ENCODE measurements at regions not wholly inside any gene's neighbourhood (a gene's known extent, or its start where the extent isn't known, plus 50 kb on each side); places are given as distances from the start of the nearest gene placed in this dataset.

DNA sequence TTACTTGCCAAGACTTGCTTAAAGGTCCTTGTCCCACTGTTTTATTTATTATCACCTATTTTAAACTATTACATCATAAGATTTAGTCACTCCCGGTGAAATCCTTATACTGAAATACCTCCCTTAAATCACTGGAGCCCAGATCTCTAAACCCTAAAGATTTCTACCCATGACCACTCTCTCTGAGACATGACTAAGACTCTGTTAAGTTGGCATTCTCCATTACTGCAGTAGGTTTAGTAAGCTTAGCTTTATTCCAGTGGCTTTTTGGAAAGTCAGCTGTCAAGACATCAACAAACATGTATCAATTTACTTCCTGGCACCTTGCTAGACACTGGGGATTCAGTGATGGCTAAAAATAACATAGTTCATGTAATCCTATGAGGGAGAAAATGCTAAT, 874.2 kb downstream of the KCNMA1 start:
- Histone ChIP-seq H4K20me1 (ENCODE audit: insufficient read depth, poor library complexity, severe bottlenecking) (no peaks in the 10 kb centered on the region), H3K4me1 (ENCODE audit: insufficient read depth) (no peaks in the 10 kb centered on the region), H3K27me3 (no peaks in the 10 kb centered on the region), H2AFZ (no peak overlapping the region), H3K9me2 (replicated peaks; ENCODE audit: insufficient read depth) (no peaks in the 10 kb centered on the region), H3K27ac (no peak overlapping the region), H3K4me2 (no peak overlapping the region), H3K79me2 (no peaks in the 10 kb centered on the region), H3K9me3 (ENCODE audit: low read depth) (no peaks in the 10 kb centered on the region), H3K4me3 (no peak overlapping the region), H3K36me3 (replicated peaks; ENCODE audit: insufficient read depth, low read depth) (no peaks in the 10 kb centered on the region)
- 39% methylated on average over 1 of the region's 1 CpG for WGBS (ENCODE audit: low lambda C conversion rate, missing lambda C conversion rate)
- no peak for DNase-seq (ENCODE audit: low spot score)
- TF ChIP-seq EZH2phosphoT487 (IDR thresholded peaks at IDR 0.05; ENCODE audit: low read depth, severe bottlenecking, unreplicated experiment) (no peak), EZH2 (IDR thresholded peaks at IDR 0.05; ENCODE audit: borderline replicate concordance) (no peak)
- TF ChIP-seq, protein P1, sequence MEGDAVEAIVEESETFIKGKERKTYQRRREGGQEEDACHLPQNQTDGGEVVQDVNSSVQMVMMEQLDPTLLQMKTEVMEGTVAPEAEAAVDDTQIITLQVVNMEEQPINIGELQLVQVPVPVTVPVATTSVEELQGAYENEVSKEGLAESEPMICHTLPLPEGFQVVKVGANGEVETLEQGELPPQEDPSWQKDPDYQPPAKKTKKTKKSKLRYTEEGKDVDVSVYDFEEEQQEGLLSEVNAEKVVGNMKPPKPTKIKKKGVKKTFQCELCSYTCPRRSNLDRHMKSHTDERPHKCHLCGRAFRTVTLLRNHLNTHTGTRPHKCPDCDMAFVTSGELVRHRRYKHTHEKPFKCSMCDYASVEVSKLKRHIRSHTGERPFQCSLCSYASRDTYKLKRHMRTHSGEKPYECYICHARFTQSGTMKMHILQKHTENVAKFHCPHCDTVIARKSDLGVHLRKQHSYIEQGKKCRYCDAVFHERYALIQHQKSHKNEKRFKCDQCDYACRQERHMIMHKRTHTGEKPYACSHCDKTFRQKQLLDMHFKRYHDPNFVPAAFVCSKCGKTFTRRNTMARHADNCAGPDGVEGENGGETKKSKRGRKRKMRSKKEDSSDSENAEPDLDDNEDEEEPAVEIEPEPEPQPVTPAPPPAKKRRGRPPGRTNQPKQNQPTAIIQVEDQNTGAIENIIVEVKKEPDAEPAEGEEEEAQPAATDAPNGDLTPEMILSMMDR (IDR thresholded peaks at IDR 0.05; ENCODE audit: poor library complexity): no peak

DNA sequence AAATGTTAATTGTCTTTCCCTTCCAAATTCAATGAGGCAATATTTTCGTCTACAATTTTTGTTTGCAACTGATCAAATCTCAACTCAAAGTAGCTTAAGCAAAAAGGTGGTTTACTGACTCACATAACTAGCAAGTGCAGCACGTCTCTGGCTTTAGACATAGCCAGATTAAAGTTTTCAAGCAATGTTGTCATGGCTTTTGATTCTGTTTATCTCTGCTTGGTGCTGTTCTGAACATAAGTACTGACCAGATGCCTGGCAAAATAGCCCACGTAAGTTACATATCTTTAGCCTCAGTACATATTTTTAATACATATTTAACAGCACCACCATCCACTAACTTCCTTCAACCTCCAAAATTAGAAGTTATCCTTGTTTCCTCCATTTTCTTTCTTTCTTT, 877.9 kb downstream of the KCNMA1 start:
- H3K9me2 ChIP-seq (replicated peaks; ENCODE audit: insufficient read depth): no peaks in the 10 kb centered on the region
- peak; percentile 15 for DNase-seq (ENCODE audit: low spot score)
- H3K4me3 ChIP-seq: no peak overlapping the region
- no peaks in the 10 kb centered on the region for H3K36me3 ChIP-seq (replicated peaks; ENCODE audit: insufficient read depth, low read depth)
- no peak overlapping the region for H2AFZ ChIP-seq
- 69% methylated on average over 3 of the region's 3 CpGs for WGBS (ENCODE audit: low lambda C conversion rate, missing lambda C conversion rate)
- H3K4me2 ChIP-seq: no peak overlapping the region
- H3K27me3 ChIP-seq: no peaks in the 10 kb centered on the region
- no peaks in the 10 kb centered on the region for H3K79me2 ChIP-seq
- no peak overlapping the region for H3K27ac ChIP-seq
- no peaks in the 10 kb centered on the region for H3K9me3 ChIP-seq (ENCODE audit: low read depth)
- no peaks in the 10 kb centered on the region for H4K20me1 ChIP-seq (ENCODE audit: insufficient read depth, poor library complexity, severe bottlenecking)
- TF ChIP-seq EZH2 (IDR thresholded peaks at IDR 0.05; ENCODE audit: borderline replicate concordance): no peak
- TF ChIP-seq EZH2phosphoT487 (IDR thresholded peaks at IDR 0.05; ENCODE audit: low read depth, severe bottlenecking, unreplicated experiment): no peak
- TF ChIP-seq, protein P1 (IDR thresholded peaks at IDR 0.05; ENCODE audit: poor library complexity): no peak
- no peaks in the 10 kb centered on the region for H3K4me1 ChIP-seq (ENCODE audit: insufficient read depth)

DNA sequence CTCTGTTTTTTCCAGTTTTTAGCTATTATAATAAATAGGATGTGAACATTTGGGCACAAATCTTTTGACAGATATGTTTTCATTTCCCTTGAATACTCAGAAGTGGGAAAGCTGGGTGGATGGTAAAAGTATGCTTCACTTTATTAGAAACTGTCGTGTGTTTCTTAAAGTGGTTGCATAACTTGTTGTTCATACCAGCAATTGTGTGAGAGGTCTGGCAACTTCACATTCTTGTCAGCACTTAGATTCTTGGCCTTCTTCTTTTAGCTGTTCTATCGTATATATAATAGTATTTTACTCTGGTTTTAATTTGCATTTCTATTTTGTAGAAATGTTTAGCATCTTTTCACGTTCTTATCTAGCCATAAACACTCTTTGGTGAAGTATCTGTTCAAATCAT, 894.4 kb downstream of the KCNMA1 start:
- H3K4me1 ChIP-seq (ENCODE audit: insufficient read depth): no peaks in the 10 kb centered on the region
- no peak overlapping the region for H3K4me2 ChIP-seq
- no peak for DNase-seq (ENCODE audit: low spot score)
- no peak overlapping the region for H2AFZ ChIP-seq
- H3K79me2 ChIP-seq: no peaks in the 10 kb centered on the region
- no peaks in the 10 kb centered on the region for H3K36me3 ChIP-seq (replicated peaks; ENCODE audit: insufficient read depth, low read depth)
- no peak overlapping the region for H3K27ac ChIP-seq
- H4K20me1 ChIP-seq (ENCODE audit: insufficient read depth, poor library complexity, severe bottlenecking): no peaks in the 10 kb centered on the region
- TF ChIP-seq, protein P1 (IDR thresholded peaks at IDR 0.05; ENCODE audit: poor library complexity): no peak
- TF ChIP-seq EZH2 (IDR thresholded peaks at IDR 0.05; ENCODE audit: borderline replicate concordance): no peak
- TF ChIP-seq EZH2phosphoT487 (IDR thresholded peaks at IDR 0.05; ENCODE audit: low read depth, severe bottlenecking, unreplicated experiment): no peak
- no peak overlapping the region for H3K4me3 ChIP-seq
- H3K9me3 ChIP-seq (ENCODE audit: low read depth): no peaks in the 10 kb centered on the region
- no peaks in the 10 kb centered on the region for H3K9me2 ChIP-seq (replicated peaks; ENCODE audit: insufficient read depth)
- 63% methylated on average over 3 of the region's 3 CpGs for WGBS (ENCODE audit: low lambda C conversion rate, missing lambda C conversion rate)
- no peaks in the 10 kb centered on the region for H3K27me3 ChIP-seq

DNA sequence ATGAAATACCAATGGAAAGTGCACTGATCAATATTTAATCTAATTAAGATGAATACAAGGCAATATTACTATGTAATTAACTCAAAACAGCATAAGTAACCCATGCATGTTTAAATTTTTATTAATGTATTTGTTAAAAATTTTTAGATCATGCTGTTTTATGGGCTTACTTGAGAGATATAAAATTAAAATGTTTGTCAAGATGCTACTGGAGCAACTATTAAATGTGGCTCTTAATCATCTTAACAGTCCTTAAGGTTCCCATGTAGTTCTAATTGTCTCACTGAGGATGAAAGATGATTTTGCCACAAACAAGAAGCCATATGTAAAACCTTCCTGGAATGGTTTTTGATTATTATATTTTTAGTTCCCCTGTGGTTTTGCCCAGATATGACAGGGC, 897.1 kb downstream of the KCNMA1 start:
- Histone ChIP-seq H3K4me2 (no peak overlapping the region), H3K36me3 (replicated peaks; ENCODE audit: insufficient read depth, low read depth) (no peaks in the 10 kb centered on the region), H3K27me3 (no peaks in the 10 kb centered on the region), H3K9me3 (ENCODE audit: low read depth) (no peaks in the 10 kb centered on the region), H3K27ac (no peak overlapping the region), H3K79me2 (no peaks in the 10 kb centered on the region), H3K9me2 (replicated peaks; ENCODE audit: insufficient read depth) (no peaks in the 10 kb centered on the region), H3K4me1 (ENCODE audit: insufficient read depth) (no peaks in the 10 kb centered on the region), H3K4me3 (no peak overlapping the region), H4K20me1 (ENCODE audit: insufficient read depth, poor library complexity, severe bottlenecking) (no peaks in the 10 kb centered on the region), H2AFZ (no peak overlapping the region)
- DNase-seq (ENCODE audit: low spot score): no peak
- TF ChIP-seq EZH2phosphoT487 (IDR thresholded peaks at IDR 0.05; ENCODE audit: low read depth, severe bottlenecking, unreplicated experiment) (no peak), EZH2 (IDR thresholded peaks at IDR 0.05; ENCODE audit: borderline replicate concordance) (no peak)
- TF ChIP-seq, protein P1 (IDR thresholded peaks at IDR 0.05; ENCODE audit: poor library complexity): no peak
